ENCODE measurements at regions not wholly inside any gene's neighbourhood (a gene's known extent, or its start where the extent isn't known, plus 50 kb on each side); places are given as distances from the start of the nearest gene placed in this dataset.

- no peak for TF ChIP-seq CTCF (IDR thresholded peaks at IDR 0.05; ENCODE audit: control insufficient read depth, extremely low read depth, insufficient read depth)
- H3K4me3 ChIP-seq (ENCODE audit: low read depth, low read length), result no peak overlapping the region
- no peak for DNase-seq (ENCODE audit: low read depth)
These were observed 286.7 kb upstream of the CDH5 start for GRCh38 chr16:66079671-66080334.

GRCh38 chr16:66070140-66070917, 296.2 kb upstream of the CDH5 start:
- no peak for TF ChIP-seq CTCF (IDR thresholded peaks at IDR 0.05; ENCODE audit: control insufficient read depth, extremely low read depth, insufficient read depth)
- no peak overlapping the region for H3K4me3 ChIP-seq (ENCODE audit: low read depth, low read length)
- DNase-seq (ENCODE audit: low read depth), result peak; percentile 38

- H3K4me3 ChIP-seq (ENCODE audit: low read depth, low read length), result no peak overlapping the region
- DNase-seq (ENCODE audit: low read depth), result no peak
- no peak for TF ChIP-seq CTCF (IDR thresholded peaks at IDR 0.05; ENCODE audit: control insufficient read depth, extremely low read depth, insufficient read depth)
These were observed 296.9 kb upstream of the CDH5 start for GRCh38 chr16:66069587-66069986.

GRCh38 chr16:66066404-66066803, 300.1 kb upstream of the CDH5 start:
- no peak for DNase-seq (ENCODE audit: low read depth)
- no peak for TF ChIP-seq CTCF (IDR thresholded peaks at IDR 0.05; ENCODE audit: control insufficient read depth, extremely low read depth, insufficient read depth)
- H3K4me3 ChIP-seq (ENCODE audit: low read depth, low read length), result no peak overlapping the region

GRCh38 chr16:66065925-66066324, 300.6 kb upstream of the CDH5 start:
- DNase-seq (ENCODE audit: low read depth), result no peak
- no peak for TF ChIP-seq CTCF (IDR thresholded peaks at IDR 0.05; ENCODE audit: control insufficient read depth, extremely low read depth, insufficient read depth)
- H3K4me3 ChIP-seq (ENCODE audit: low read depth, low read length), result no peak overlapping the region

- DNase-seq (ENCODE audit: low read depth), result no peak
- no peak overlapping the region for H3K4me3 ChIP-seq (ENCODE audit: low read depth, low read length)
- no peak for TF ChIP-seq CTCF (IDR thresholded peaks at IDR 0.05; ENCODE audit: control insufficient read depth, extremely low read depth, insufficient read depth)
These were observed 301.5 kb upstream of the CDH5 start for GRCh38 chr16:66064801-66065530.
